Activated T-cell treated with anti-CD3 and anti-CD28 coated beads, Interleukin-2, amount 50 U/mL, for 24 hours (primary cell): ENCODE measurements at regions not wholly inside any gene's neighbourhood (a gene's known extent, or its start where the extent isn't known, plus 50 kb on each side); places are given as distances from the start of the nearest gene placed in this dataset.

Experiments
- DNase-seq: peaks from one replicate; pipeline ENCODE4 v3.0.0-alpha.2; 2020
- H3K27ac Mint-ChIP-seq: 2 replicates; pipeline ENCODE4 v1.8.0; 2020; ENCODE audit warnings: mild to moderate bottlenecking, mixed read lengths
- H3K27me3 Mint-ChIP-seq: 2 replicates; pipeline ENCODE4 v1.8.0; 2020; ENCODE audit warnings: mixed read lengths
- H3K36me3 Mint-ChIP-seq: 2 replicates; pipeline ENCODE4 v1.8.0; 2020; ENCODE audit warnings: low read depth, mixed read lengths
- H3K4me1 Mint-ChIP-seq: 2 replicates; pipeline ENCODE4 v1.8.0; 2020; ENCODE audit warnings: low read depth, mixed read lengths
- H3K4me3 Mint-ChIP-seq: 2 replicates; pipeline ENCODE4 v1.8.0; 2020; ENCODE audit warnings: mild to moderate bottlenecking, moderate library complexity, mixed read lengths
- H3K9me3 Mint-ChIP-seq: 2 replicates; pipeline ENCODE4 v1.8.0; 2020; ENCODE audit warnings: mixed read lengths

DNA sequence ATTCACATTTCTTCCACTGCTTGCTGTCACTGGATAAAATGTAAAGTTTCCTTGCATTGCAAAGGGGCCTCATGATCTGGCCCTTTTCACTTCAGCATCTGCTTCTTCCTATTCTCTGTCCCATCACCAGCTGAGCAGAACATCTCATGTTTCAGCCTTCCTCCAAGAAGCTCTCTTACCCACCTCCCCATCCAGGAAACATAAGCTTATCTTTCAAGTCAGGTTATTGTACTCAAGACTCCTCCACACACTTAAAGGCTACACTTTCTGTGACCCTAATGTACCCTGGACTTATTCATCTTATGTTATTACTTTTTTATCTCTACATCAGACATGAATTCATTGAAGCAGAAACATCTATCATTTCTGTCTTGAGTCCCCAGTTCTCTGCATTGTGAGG lies 230.5 kb downstream of the PMAIP1 start:
- Mint-ChIP-seq H3K27me3 (no peaks in the 10 kb centered on the region), H3K4me1 (no peaks in the 10 kb centered on the region), H3K27ac (no peak overlapping the region), H3K9me3 (peaks cover 3% of the 10 kb centered on the region), H3K36me3 (no peaks in the 10 kb centered on the region), H3K4me3 (no peak overlapping the region)
- no peak for DNase-seq

DNA sequence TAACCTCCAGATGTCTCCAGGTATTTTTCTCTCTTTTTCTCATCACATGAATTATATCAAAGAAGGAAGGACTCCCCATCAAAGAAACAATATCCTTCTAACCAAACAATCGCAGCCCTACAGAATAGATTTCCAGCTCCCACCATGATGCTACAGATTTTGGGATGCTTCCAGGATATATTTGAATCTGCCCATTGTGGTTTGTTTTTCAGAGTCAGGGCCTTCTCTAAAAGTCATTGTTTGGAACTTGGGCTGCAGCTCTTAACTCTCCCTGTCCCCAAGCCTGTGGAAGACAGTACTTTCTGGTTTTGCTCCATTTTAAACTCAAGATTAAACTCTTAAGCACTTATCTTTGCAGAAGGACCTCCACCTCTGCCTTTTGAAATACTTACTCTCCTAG lies 223.2 kb downstream of the PMAIP1 start:
- Mint-ChIP-seq H3K9me3 (peaks cover 7% of the 10 kb centered on the region), H3K36me3 (no peaks in the 10 kb centered on the region), H3K4me3 (no peak overlapping the region), H3K27me3 (no peaks in the 10 kb centered on the region), H3K27ac (no peak overlapping the region), H3K4me1 (no peaks in the 10 kb centered on the region)
- no peak for DNase-seq

DNA sequence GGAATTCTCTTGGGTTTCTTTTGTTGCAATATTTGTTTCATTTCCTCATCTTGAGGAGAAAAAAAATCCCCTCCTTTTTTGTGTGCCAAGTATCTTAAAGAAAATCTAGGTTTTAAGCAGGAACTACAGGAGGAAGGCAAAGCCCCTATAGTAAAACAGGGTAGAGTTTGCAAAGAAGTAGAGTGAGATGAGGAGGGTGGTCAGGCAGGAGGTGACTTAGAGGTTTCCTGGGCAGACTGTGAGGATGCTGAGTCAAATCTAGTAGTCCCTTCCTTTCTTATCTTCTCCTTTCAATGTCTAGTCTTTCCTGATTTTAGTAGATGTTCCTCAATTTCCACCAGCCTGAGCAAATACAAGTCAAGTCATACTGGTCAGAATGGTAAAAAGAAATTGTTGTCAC lies 222.5 kb downstream of the PMAIP1 start:
- H3K9me3 Mint-ChIP-seq = peaks cover 7% of the 10 kb centered on the region
- H3K27ac Mint-ChIP-seq = no peak overlapping the region
- H3K27me3 Mint-ChIP-seq = no peaks in the 10 kb centered on the region
- H3K4me3 Mint-ChIP-seq = no peak overlapping the region
- no peak for DNase-seq
- no peaks in the 10 kb centered on the region for H3K36me3 Mint-ChIP-seq
- no peaks in the 10 kb centered on the region for H3K4me1 Mint-ChIP-seq

DNA sequence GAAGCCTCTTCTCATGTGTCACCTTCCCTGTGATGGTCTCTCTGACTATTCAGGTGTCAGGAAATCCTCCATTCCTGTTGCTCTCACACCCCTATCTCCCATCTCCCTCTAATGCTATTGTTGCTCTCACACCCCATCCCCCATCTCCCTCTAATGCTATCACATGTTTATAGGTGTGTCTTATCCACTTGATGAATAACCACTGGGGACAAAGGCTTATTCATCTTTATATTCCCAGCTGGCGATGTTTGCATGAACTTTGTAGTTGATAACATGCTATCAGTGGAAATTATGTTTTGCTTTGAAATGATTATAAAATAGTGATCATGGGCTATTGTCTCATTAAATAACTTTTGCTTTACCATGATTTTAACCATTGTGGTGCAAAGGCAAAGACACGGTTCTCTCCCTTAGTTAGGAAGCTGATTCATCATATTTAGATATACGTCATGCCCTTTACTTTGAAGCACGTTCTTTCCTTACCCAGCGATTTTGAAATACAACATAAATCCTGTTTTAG lies 220.5 kb downstream of the PMAIP1 start:
- peaks cover 3% of the 10 kb centered on the region for H3K9me3 Mint-ChIP-seq
- H3K27ac Mint-ChIP-seq = no peak overlapping the region
- no peaks in the 10 kb centered on the region for H3K4me1 Mint-ChIP-seq
- no peak for DNase-seq
- H3K4me3 Mint-ChIP-seq = no peak overlapping the region
- no peaks in the 10 kb centered on the region for H3K27me3 Mint-ChIP-seq
- H3K36me3 Mint-ChIP-seq = no peaks in the 10 kb centered on the region

DNA sequence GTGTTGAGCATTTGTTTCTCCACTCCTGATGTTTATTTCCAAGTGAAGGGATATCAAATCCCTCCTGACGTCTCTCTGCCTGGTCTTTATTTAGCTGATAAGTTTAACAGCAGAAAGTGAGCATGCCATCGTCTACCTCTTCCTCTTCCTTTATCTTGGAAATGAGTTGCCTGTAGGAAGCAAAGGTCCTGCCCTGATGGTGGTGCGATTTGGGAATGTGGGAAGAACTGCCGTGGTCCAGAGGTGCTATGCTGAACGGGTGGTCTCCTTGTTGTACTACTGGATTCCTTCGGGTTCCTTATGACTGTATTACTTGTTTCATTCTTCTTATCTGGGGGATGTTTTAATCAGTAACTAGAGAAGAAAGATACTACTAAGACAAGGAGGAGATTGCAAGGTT lies 217.5 kb downstream of the PMAIP1 start:
- H3K4me1 Mint-ChIP-seq = no peaks in the 10 kb centered on the region
- H3K27ac Mint-ChIP-seq = no peak overlapping the region
- peaks cover 3% of the 10 kb centered on the region for H3K9me3 Mint-ChIP-seq
- no peak overlapping the region for H3K4me3 Mint-ChIP-seq
- DNase-seq = no peak
- no peaks in the 10 kb centered on the region for H3K36me3 Mint-ChIP-seq
- no peaks in the 10 kb centered on the region for H3K27me3 Mint-ChIP-seq

DNA sequence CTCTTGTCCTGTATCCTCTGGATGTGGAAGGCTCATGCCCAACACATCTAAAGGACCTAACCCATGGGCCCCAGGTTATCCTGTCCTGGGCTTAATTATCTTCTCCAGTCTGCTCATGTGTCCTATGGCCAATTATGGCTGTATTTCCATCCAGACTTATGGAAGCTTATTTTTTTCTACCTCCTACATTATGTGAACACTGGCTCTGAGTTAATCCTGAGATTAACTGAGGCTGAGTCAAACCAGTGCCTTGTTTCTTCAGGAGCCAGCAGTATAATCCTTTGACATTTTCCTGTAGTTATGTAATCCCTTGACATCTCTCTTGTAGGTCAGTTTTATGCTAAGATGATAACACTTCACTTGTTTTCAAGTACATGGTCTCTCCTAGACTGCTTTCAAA lies 213.6 kb downstream of the PMAIP1 start:
- Mint-ChIP-seq H3K4me3 (no peak overlapping the region), H3K9me3 (no peaks in the 10 kb centered on the region), H3K4me1 (no peaks in the 10 kb centered on the region), H3K27ac (no peak overlapping the region), H3K36me3 (no peaks in the 10 kb centered on the region), H3K27me3 (no peaks in the 10 kb centered on the region)
- no peak for DNase-seq

DNA sequence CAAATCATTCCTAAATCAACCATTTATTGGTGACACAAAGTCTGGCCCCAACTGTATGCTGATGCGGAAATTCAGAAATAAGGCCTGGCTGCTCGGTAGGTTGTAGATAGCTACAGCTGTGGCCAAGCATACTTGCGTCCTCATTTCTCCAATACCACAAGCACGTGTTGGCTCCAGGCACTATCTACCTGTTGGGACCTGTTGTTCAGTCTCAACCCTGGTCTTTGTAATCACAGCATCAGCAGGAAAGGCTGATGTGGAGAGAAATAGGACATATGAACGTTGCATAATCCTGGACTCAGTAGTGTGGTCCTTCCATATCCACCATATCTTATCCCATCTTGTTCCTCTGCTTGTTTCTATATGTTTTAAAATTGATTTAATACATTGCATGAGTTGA lies 212.6 kb downstream of the PMAIP1 start:
- Mint-ChIP-seq H3K9me3 (no peaks in the 10 kb centered on the region), H3K4me3 (no peak overlapping the region), H3K36me3 (no peaks in the 10 kb centered on the region), H3K27me3 (no peaks in the 10 kb centered on the region), H3K27ac (no peak overlapping the region), H3K4me1 (no peaks in the 10 kb centered on the region)
- no peak for DNase-seq

DNA sequence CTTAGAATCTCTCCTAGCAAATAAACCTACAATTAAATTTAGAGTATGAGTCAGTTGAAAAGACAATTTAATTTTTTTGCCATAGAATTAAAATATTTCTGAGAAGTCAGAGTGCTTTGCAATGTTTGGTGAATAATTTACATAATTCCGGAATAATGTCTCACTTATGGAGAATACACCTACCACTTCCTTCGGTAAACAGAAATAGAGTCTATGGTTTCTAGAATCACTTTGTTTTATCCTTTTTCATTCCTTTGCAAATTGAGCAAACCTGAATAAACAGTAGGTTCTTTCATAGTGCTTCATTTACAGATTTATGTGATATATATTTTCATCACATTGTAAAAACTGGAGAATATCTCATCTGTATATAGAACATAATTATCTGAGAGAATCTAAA lies 211.7 kb downstream of the PMAIP1 start:
- Mint-ChIP-seq H3K27ac (no peak overlapping the region), H3K4me3 (no peak overlapping the region), H3K4me1 (no peaks in the 10 kb centered on the region), H3K27me3 (no peaks in the 10 kb centered on the region), H3K36me3 (no peaks in the 10 kb centered on the region), H3K9me3 (no peaks in the 10 kb centered on the region)
- DNase-seq = no peak

DNA sequence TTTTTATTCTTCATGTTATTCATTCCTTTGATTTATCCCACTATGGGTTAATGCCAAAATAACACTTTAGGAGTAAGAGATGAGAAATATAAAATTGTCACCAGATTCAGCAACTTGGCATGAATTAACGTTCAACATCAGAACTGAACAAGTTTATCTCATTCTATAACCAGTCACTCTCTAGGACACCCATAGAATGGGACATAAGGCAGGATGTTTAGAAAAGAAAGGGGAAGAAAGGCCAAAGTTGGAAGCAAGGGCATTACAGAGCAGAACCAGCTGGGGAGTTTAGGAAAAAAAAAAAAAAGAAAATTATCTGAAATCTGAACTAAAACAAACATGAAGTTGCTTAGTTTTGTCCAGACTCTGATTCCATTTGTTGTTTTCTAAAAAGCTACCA lies 211.0 kb downstream of the PMAIP1 start:
- Mint-ChIP-seq H3K27ac (no peak overlapping the region), H3K4me1 (no peaks in the 10 kb centered on the region), H3K4me3 (no peak overlapping the region), H3K36me3 (no peaks in the 10 kb centered on the region), H3K27me3 (no peaks in the 10 kb centered on the region), H3K9me3 (no peaks in the 10 kb centered on the region)
- no peak for DNase-seq

DNA sequence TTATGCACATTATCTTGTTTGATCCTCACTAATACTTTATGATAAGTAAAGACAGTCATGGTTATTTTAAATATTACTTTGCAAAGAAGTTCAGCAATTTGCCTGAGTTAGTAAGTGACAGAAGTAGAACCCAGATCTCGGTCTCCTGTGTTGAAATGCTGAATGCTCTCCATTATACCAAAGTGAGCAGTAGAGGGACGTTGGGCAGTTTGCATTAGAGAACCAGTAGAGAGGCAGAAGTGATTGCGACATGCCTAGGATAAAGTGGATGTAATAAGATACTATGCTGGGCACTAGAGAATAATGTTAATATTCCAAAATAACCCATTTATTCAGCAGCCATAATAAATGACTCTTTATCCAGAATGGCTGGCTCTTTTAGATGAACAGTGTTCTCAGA lies 201.0 kb downstream of the PMAIP1 start:
- no peak overlapping the region for H3K27ac Mint-ChIP-seq
- H3K4me3 Mint-ChIP-seq = no peak overlapping the region
- no peak for DNase-seq
- no peaks in the 10 kb centered on the region for H3K4me1 Mint-ChIP-seq
- H3K9me3 Mint-ChIP-seq = no peaks in the 10 kb centered on the region
- no peaks in the 10 kb centered on the region for H3K27me3 Mint-ChIP-seq
- H3K36me3 Mint-ChIP-seq = no peaks in the 10 kb centered on the region

DNA sequence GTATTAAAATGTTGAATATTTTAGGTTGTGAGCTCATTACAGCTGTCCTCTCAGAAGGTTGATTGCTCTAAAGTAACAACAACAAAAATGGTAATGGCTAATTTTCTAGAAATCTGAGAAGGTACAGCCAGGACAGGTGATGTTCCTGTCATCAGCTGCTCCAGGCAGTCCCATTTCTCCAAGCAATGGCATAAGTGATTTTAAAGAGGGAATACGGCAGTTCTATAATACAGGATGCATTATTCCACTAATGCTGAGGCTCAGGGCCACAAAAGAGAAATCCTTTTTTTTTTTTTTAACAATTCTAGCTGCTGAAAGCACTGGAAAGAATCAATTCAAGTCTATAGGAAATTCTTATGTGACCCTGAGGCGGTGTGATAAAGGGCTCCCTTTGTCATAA lies 199.9 kb downstream of the PMAIP1 start:
- no peaks in the 10 kb centered on the region for H3K27me3 Mint-ChIP-seq
- no peaks in the 10 kb centered on the region for H3K4me1 Mint-ChIP-seq

DNA sequence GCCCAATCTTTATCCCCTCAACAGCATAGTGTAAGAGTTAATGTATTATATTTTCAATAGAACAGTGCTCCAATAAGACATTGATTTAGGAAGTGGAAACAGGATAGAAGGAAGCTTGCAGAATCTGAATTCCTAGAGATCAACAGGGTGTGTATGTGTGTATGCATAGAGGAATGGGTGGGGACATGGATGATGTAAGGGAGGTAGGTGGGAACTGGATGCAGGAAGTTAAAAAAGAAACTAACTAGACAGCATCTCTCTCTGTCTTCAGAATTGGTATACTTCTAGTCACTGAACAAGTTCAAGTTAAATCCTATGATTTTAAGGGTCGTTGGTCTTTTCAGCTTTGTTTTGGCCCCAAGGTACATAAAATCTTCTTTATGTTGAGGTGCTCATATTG lies 196.6 kb downstream of the PMAIP1 start:
- no peaks in the 10 kb centered on the region for H3K4me1 Mint-ChIP-seq
- H3K9me3 Mint-ChIP-seq = peaks cover 5% of the 10 kb centered on the region
- H3K36me3 Mint-ChIP-seq = no peaks in the 10 kb centered on the region
- H3K4me3 Mint-ChIP-seq = no peak overlapping the region
- no peak overlapping the region for H3K27ac Mint-ChIP-seq
- DNase-seq = no peak
- no peaks in the 10 kb centered on the region for H3K27me3 Mint-ChIP-seq

More for the DNA sequence above, 199.9 kb downstream of the PMAIP1 start:
- DNase-seq = no peak
- Mint-ChIP-seq H3K27ac (no peak overlapping the region), H3K36me3 (no peaks in the 10 kb centered on the region), H3K4me3 (no peak overlapping the region), H3K9me3 (no peaks in the 10 kb centered on the region)

DNA sequence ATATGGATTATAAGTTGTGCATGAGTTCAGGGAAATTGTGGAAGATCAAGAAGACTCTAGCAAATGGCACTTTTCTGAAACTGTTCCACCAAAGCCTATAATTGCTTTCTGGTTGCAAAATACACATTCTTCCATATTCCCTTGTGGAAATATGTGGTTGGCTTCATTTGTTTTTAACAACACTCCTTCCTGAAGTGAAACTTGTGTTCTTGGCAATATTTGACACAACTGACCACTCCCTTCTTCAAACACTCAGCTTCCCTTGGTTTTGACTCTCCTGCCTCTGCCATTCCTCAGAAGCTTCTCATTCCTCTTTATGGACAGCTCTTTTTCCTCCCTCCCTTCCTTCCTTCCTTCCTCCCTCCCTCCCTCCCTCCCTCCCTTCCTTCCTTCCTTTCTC lies 192.3 kb downstream of the PMAIP1 start:
- Mint-ChIP-seq H3K4me3 (no peak overlapping the region), H3K27me3 (no peaks in the 10 kb centered on the region), H3K36me3 (no peaks in the 10 kb centered on the region), H3K9me3 (peaks cover 5% of the 10 kb centered on the region), H3K4me1 (no peaks in the 10 kb centered on the region), H3K27ac (no peak overlapping the region)
- DNase-seq = no peak

DNA sequence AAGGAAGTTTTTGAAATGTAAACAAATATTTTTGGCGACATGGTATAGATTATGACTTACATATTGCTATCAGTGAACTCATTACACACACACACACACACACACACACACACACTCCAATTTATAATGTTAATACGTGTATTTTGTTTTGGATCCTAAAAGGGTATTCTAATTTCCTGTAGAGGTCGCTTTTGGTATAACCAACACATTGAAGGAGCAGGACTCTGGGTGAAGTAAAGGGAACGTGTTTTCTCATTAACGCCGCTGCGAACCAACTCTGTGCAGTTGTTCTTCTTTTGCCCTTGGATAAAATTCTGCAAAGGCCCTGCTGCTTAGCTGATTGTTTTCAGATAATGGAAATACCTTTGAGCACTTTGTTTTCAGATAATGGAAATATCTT lies 190.4 kb downstream of the PMAIP1 start:
- H3K4me3 Mint-ChIP-seq = no peak overlapping the region
- H3K36me3 Mint-ChIP-seq = no peaks in the 10 kb centered on the region
- no peak for DNase-seq
- no peak overlapping the region for H3K27ac Mint-ChIP-seq
- H3K4me1 Mint-ChIP-seq = no peaks in the 10 kb centered on the region
- H3K27me3 Mint-ChIP-seq = no peaks in the 10 kb centered on the region
- peaks cover 5% of the 10 kb centered on the region for H3K9me3 Mint-ChIP-seq

DNA sequence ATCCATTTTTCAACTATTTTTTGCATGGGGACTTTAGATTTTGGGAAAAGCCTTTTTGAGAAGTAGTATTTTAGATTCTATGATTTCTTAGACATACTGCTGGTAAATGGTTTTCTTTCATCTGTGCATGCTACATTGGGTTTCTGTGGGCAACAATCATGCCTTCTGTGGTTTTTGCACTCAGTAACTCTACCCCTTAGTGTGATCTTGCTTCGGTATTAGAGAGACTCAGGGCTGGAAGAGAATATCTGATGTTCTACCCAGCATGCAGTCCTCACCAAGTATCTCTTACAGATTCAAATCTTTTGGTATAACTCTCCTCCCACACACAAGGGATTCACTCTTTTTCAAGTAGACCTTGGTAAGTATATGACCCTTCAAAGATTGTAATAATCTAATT lies 183.0 kb downstream of the PMAIP1 start:
- H3K4me1 Mint-ChIP-seq = no peaks in the 10 kb centered on the region
- H3K36me3 Mint-ChIP-seq = no peaks in the 10 kb centered on the region
- H3K27ac Mint-ChIP-seq = no peak overlapping the region
- H3K4me3 Mint-ChIP-seq = no peak overlapping the region
- H3K9me3 Mint-ChIP-seq = no peaks in the 10 kb centered on the region
- H3K27me3 Mint-ChIP-seq = no peaks in the 10 kb centered on the region
- no peak for DNase-seq

DNA sequence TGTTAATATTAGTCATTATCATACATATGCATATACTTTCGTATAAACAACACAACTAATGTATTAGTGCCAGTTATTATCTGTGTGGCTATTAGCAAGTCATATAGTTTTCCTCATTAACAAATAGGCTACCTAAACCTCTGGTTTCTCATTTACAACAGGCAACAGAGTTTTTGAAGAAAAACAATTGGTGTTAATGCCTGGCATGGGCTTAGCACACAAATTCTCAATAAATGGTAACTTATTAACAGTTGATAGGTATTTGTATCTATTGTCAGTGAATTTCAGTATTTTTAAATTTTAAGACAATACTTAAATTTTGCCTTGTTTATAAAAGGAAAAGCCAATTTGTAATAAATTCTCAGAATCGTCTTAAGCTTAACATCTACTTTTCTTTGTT lies 182.5 kb downstream of the PMAIP1 start:
- Mint-ChIP-seq H3K4me3 (no peak overlapping the region), H3K36me3 (no peaks in the 10 kb centered on the region), H3K27ac (no peak overlapping the region), H3K4me1 (no peaks in the 10 kb centered on the region), H3K9me3 (no peaks in the 10 kb centered on the region), H3K27me3 (no peaks in the 10 kb centered on the region)
- no peak for DNase-seq
